Left cardiac atrium (tissue), 4 donors: ENCODE measurements at regions not wholly inside any gene's neighbourhood (a gene's known extent, or its start where the extent isn't known, plus 50 kb on each side); places are given as distances from the start of the nearest gene placed in this dataset.
"Not testable (repeated sequence)": the region's sequence is repeated elsewhere in the genome, so short reads cannot be mapped to it uniquely, and the experiment has no call there.

ENCODE experiments used
- ATAC-seq, 2 donors: fragments of 200-7000 bp; cut with Tn5 transposase; one replicate each; pipeline ENCODE4 v1.9.1; 2020; ENCODE audit warnings: mild to moderate bottlenecking in 2 of 2, moderate library complexity in 2 of 2
- DNase-seq: peaks from one replicate; pipeline ENCODE4 v3.0.0-alpha.2; 2020
- intact Hi-C, 2 donors: fragments of 100-400 bp; cut with DNase I; formaldehyde crosslinking; loops; one replicate each; pipeline versions ENCODE4 v1.14.1 to v1.15.1; 2022 to 2023
- donor health status: DM: no; HTN: yes; CAD: no.
- donor health status: DM: no; HTN: yes; CAD: no; lungs with severe emphysema.
- donor health status: DM: yes; HTN: yes; CAD: no.
- donor health status: Dilated cardiomyopathy.

GRCh38 chr3:26763723-26764122 is 141.2 kb downstream of the LRRC3B start:
- intact Hi-C loops, result no loop called here
- ATAC-seq (no peak), DNase-seq (no peak)

- no peak for DNase-seq
- intact Hi-C loops, result no loop called here
- no peak for ATAC-seq
Observed at GRCh38 chr3:26766031-26766430, 143.5 kb downstream of the LRRC3B start.

- no peak for DNase-seq
- intact Hi-C loops, result no loop called here
- no peak for ATAC-seq
Observed at GRCh38 chr3:26768068-26768651, 145.6 kb downstream of the LRRC3B start.

- intact Hi-C loops, result no loop called here
- DNase-seq (no peak), ATAC-seq (no peak)
Observed at GRCh38 chr3:26799679-26800317, 177.2 kb downstream of the LRRC3B start.

- DNase-seq, result no peak
- intact Hi-C loops, result no loop called here
- ATAC-seq, result no peak
Observed at GRCh38 chr3:26807272-26807671, 184.7 kb downstream of the LRRC3B start.

GRCh38 chr3:26825454-26825853 is 202.9 kb downstream of the LRRC3B start:
- intact Hi-C loops, result no loop called here
- DNase-seq (no peak), ATAC-seq (no peak)

- no peak for ATAC-seq
- DNase-seq, result no peak
- intact Hi-C loops, result no loop called here
Observed at GRCh38 chr3:26827169-26827568, 204.6 kb downstream of the LRRC3B start.

GRCh38 chr3:26838026-26838425 is 215.5 kb downstream of the LRRC3B start:
- DNase-seq, result no peak
- intact Hi-C loops, result no loop called here
- no peak for ATAC-seq

GRCh38 chr3:26839001-26839400 is 216.4 kb downstream of the LRRC3B start:
- intact Hi-C loops, result no loop called here
- ATAC-seq, result no peak
- no peak for DNase-seq

- intact Hi-C loops, result no loop called here
- no peak for ATAC-seq
- no peak for DNase-seq
Observed at GRCh38 chr3:26840272-26840870, 217.8 kb downstream of the LRRC3B start.

GRCh38 chr3:26845194-26845593 is 222.6 kb downstream of the LRRC3B start:
- no peak for ATAC-seq
- intact Hi-C loops, result no loop called here
- DNase-seq, result no peak

GRCh38 chr3:26847680-26848079 is 225.1 kb downstream of the LRRC3B start:
- ATAC-seq (no peak), DNase-seq (no peak)
- intact Hi-C loops, result no loop called here

- DNase-seq (no peak), ATAC-seq (no peak)
- intact Hi-C loops, result no loop called here
Observed at GRCh38 chr3:26894443-26894842, 271.9 kb downstream of the LRRC3B start.

- intact Hi-C loops, result no loop called here
- ATAC-seq (no peak), DNase-seq (no peak)
Observed at GRCh38 chr3:26915208-26915607, 292.6 kb downstream of the LRRC3B start.

- no peak for DNase-seq
- ATAC-seq, result no peak
- intact Hi-C loops, result no loop called here
Observed at GRCh38 chr3:26920646-26921478, 298.3 kb downstream of the LRRC3B start.

- ATAC-seq (no peak), DNase-seq (no peak)
- intact Hi-C loops, result no loop called here
Observed at GRCh38 chr3:26931896-26932295, 309.3 kb downstream of the LRRC3B start.

- intact Hi-C loops, result no loop called here
- DNase-seq, result no peak
- ATAC-seq, result no peak
Observed at GRCh38 chr3:26932752-26933151, 310.2 kb downstream of the LRRC3B start.

GRCh38 chr3:26945480-26945879 is 322.9 kb downstream of the LRRC3B start:
- DNase-seq, intact Hi-C loops, ATAC-seq: not testable (repeated sequence)

- ATAC-seq, result no peak
Observed at GRCh38 chr3:26960382-26960781, 337.8 kb downstream of the LRRC3B start.

More at GRCh38 chr3:26960382-26960781, 337.8 kb downstream of the LRRC3B start:
- DNase-seq, result no peak
- intact Hi-C loops, result no loop called here
